ENCODE measurements at regions not wholly inside any gene's neighbourhood (a gene's known extent, or its start where the extent isn't known, plus 50 kb on each side); places are given as distances from the start of the nearest gene placed in this dataset.

- no peaks in the 10 kb centered on the region for H3K79me2 ChIP-seq (ENCODE audit: low read length)
- no peak overlapping the region for H3K9ac ChIP-seq (ENCODE audit: low read length)
- no peak overlapping the region for H2AFZ ChIP-seq (ENCODE audit: low read length)
- no peak overlapping the region for H3K27ac ChIP-seq (ENCODE audit: low read length)
- H3K4me3 ChIP-seq (ENCODE audit: low read length): no peak overlapping the region
- no peaks in the 10 kb centered on the region for H3K36me3 ChIP-seq (replicated peaks; ENCODE audit: insufficient read depth, low read length)
- H3F3A ChIP-seq (ENCODE audit: insufficient read depth, low read length): no peaks in the 10 kb centered on the region
- no peaks in the 10 kb centered on the region for H3K9me3 ChIP-seq (replicated peaks; ENCODE audit: insufficient read depth, low read length)
- H3K27me3 ChIP-seq (replicated peaks; ENCODE audit: insufficient read depth, low read length): no peaks in the 10 kb centered on the region
- DNase-seq: no peak
- H3K4me2 ChIP-seq (ENCODE audit: low read depth, low read length): no peak overlapping the region
- no peak for TF ChIP-seq CTCF (IDR thresholded peaks at IDR 0.05; ENCODE audit: low read length)
- no peak for TF ChIP-seq EZH2 (optimal IDR thresholded peaks at IDR 0.05; ENCODE audit: low read depth, low read length)
- TF ChIP-seq EZH2phosphoT487 (IDR thresholded peaks at IDR 0.05; ENCODE audit: low read length): no peak
- no peaks in the 10 kb centered on the region for H4K20me1 ChIP-seq (ENCODE audit: insufficient read depth, low read length)
- no peaks in the 10 kb centered on the region for H3K9me2 ChIP-seq (replicated peaks; ENCODE audit: insufficient read depth, low read length)
- no peaks in the 10 kb centered on the region for H3K4me1 ChIP-seq (ENCODE audit: low read length)
Measured at GRCh38 chr13:86689911-86690310, 890.7 kb upstream of the SLITRK6 start.

- no peak for TF ChIP-seq EZH2phosphoT487 (IDR thresholded peaks at IDR 0.05; ENCODE audit: low read length)
- no peak for TF ChIP-seq EZH2 (optimal IDR thresholded peaks at IDR 0.05; ENCODE audit: low read depth, low read length)
- TF ChIP-seq CTCF (IDR thresholded peaks at IDR 0.05; ENCODE audit: low read length): no peak
- H3K4me2 ChIP-seq (ENCODE audit: low read depth, low read length): no peak overlapping the region
- H3K4me3 ChIP-seq (ENCODE audit: low read length): no peak overlapping the region
- H3K9me3 ChIP-seq (replicated peaks; ENCODE audit: insufficient read depth, low read length): no peaks in the 10 kb centered on the region
- no peaks in the 10 kb centered on the region for H3K4me1 ChIP-seq (ENCODE audit: low read length)
- no peak overlapping the region for H3K27ac ChIP-seq (ENCODE audit: low read length)
- H4K20me1 ChIP-seq (ENCODE audit: insufficient read depth, low read length): no peaks in the 10 kb centered on the region
- no peak overlapping the region for H2AFZ ChIP-seq (ENCODE audit: low read length)
- H3K9ac ChIP-seq (ENCODE audit: low read length): no peak overlapping the region
- H3K27me3 ChIP-seq (replicated peaks; ENCODE audit: insufficient read depth, low read length): no peaks in the 10 kb centered on the region
- H3K9me2 ChIP-seq (replicated peaks; ENCODE audit: insufficient read depth, low read length): no peaks in the 10 kb centered on the region
- no peaks in the 10 kb centered on the region for H3K79me2 ChIP-seq (ENCODE audit: low read length)
- no peak for DNase-seq
- H3F3A ChIP-seq (ENCODE audit: insufficient read depth, low read length): no peaks in the 10 kb centered on the region
- H3K36me3 ChIP-seq (replicated peaks; ENCODE audit: insufficient read depth, low read length): no peaks in the 10 kb centered on the region
Measured at GRCh38 chr13:86692291-86692690, 893.1 kb upstream of the SLITRK6 start.

GRCh38 chr13:86710013-86710412 is 910.8 kb upstream of the SLITRK6 start:
- TF ChIP-seq CTCF (IDR thresholded peaks at IDR 0.05; ENCODE audit: low read length): no peak
- no peak for TF ChIP-seq EZH2phosphoT487 (IDR thresholded peaks at IDR 0.05; ENCODE audit: low read length)
- no peak for TF ChIP-seq EZH2 (optimal IDR thresholded peaks at IDR 0.05; ENCODE audit: low read depth, low read length)
- no peaks in the 10 kb centered on the region for H3K36me3 ChIP-seq (replicated peaks; ENCODE audit: insufficient read depth, low read length)
- no peaks in the 10 kb centered on the region for H3F3A ChIP-seq (ENCODE audit: insufficient read depth, low read length)
- no peak for DNase-seq
- H3K9me2 ChIP-seq (replicated peaks; ENCODE audit: insufficient read depth, low read length): no peaks in the 10 kb centered on the region
- H3K9ac ChIP-seq (ENCODE audit: low read length): no peak overlapping the region
- no peaks in the 10 kb centered on the region for H3K27me3 ChIP-seq (replicated peaks; ENCODE audit: insufficient read depth, low read length)
- H2AFZ ChIP-seq (ENCODE audit: low read length): no peak overlapping the region
- no peak overlapping the region for H3K4me3 ChIP-seq (ENCODE audit: low read length)
- H3K4me2 ChIP-seq (ENCODE audit: low read depth, low read length): no peak overlapping the region
- no peaks in the 10 kb centered on the region for H3K9me3 ChIP-seq (replicated peaks; ENCODE audit: insufficient read depth, low read length)
- H4K20me1 ChIP-seq (ENCODE audit: insufficient read depth, low read length): no peaks in the 10 kb centered on the region
- H3K27ac ChIP-seq (ENCODE audit: low read length): no peak overlapping the region
- H3K79me2 ChIP-seq (ENCODE audit: low read length): no peaks in the 10 kb centered on the region
- no peaks in the 10 kb centered on the region for H3K4me1 ChIP-seq (ENCODE audit: low read length)

All from MM.1S (cell line).